ENCODE measurements at regions not wholly inside any gene's neighbourhood (a gene's known extent, or its start where the extent isn't known, plus 50 kb on each side); places are given as distances from the start of the nearest gene placed in this dataset.

- DNase-seq = no peak
Observed at GRCh38 chr5:60332244-60333004, 367.5 kb downstream of the DEPDC1B start.

DNA sequence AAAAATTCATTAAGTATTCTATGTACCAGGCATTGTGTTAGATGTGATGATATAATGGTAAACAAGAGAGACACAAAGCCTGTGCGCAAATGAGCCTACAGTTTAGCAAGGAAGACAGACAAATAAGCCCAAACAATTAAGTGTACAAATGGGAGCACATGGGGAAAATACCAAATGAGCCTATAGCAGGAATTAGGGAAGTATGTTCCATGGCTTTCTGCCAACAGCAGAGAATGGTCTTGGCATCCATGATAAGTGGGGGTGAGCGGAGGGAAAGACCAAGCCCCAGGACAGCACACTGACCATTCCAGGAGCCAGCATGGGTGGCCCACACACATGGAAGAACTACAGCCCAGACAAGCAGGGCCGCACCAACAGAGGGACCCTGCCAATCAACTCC is 369.7 kb downstream of the DEPDC1B start:
- DNase-seq = no peak

GRCh38 chr5:60325870-60326269 is 374.1 kb downstream of the DEPDC1B start:
- no peak for DNase-seq

- DNase-seq = no peak
Observed at GRCh38 chr5:60323596-60323995, 376.4 kb downstream of the DEPDC1B start.

DNA sequence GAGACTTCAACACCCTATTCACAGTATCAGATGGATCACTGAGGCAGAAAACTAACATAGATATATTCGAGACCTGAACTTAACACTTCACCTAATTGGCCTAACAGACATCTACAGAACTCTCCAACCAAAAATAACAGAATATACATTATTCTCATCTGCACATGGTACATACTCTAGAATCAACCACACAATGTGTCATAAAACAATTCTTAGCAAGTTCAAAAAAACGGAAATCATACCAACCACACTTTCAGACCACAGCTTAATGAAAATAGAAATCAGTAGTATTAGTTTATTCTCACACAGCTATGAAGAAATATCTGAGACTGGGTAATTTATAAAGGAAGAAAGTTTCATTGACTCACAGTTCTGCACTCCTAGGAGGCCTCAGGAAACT is 387.9 kb downstream of the DEPDC1B start:
- no peak for DNase-seq

DNA sequence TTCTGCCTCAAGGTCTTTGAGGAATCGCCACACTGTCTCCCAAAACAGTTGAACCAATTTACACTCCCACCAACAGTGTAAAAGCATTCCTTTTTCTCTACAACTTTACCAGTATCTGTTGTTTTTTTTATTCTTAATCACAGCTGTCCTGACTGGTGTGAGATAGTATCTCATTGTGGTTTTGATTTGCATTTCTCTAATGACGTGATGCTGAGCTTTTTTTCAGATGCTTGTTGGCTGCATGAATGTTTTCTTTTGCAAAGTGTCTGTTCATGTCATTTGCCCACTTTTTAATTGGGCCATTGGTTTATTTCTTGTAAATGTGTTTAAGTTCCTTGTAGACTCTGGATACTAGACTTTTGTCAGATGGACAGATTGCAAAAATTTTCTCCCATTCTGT is 400.0 kb downstream of the DEPDC1B start:
- DNase-seq = no peak

- DNase-seq = no peak
Observed at GRCh38 chr5:60297658-60298057, 402.3 kb downstream of the DEPDC1B start.

DNA sequence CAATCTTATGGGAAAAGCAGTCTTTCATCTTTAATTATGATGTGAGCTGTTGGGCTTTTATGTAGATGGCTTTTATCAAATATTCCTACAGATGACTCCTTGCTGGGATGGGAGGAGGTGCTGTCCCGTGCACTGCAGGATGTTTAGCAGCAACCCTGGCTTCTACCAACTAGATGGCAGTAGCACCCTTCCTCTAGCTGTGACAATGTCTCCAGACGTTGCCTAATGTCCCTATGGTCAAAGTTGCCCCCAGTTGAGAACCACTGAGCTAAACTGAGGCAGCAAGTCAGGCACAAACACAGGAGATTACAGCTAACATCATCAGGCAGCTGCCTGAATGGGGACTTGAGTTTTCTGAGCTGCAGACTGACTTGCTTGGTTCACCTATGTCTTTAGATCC is 401.9 kb upstream of the PDE4D start:
- DNase-seq = no peak

DNA sequence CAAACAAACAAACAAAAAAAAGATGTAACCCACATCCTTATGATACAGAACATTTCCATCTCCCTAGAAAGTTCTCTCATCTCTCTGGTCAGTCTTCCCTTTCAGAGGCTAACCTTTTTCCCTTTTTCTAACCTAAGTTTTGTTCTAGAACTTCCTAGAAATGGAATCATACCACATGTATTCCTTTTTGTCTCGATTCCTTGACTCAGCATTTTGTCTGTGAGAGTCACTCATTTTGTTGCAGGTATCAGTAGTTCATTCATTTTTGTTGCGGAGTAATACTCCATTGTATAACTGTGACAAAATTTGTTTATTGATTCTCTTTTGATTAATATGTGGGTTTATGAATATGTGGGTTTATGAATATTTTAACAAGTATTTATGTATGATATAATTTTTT is 400.0 kb upstream of the PDE4D start:
- no peak for DNase-seq

- DNase-seq = peak; percentile 48
Observed at GRCh38 chr5:60287174-60287771, 393.7 kb upstream of the PDE4D start.

DNA sequence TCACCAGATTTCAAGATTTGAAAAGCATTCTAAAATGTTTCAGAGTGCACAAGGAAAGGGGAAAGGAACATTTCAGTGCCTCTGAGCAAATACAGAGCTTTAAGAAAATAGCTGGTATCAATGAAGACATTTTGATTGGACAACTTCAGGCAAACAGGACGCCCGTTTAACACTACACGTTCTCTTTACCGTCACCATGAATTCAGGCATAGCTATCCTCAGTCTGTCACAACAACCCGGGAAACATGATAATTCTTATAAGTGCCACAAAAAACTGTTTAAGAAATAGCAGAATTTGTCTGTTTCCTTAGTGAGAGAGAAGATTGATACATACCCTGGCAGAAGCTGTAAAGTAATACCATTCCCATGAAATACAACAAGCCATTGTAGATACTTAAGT is 392.4 kb upstream of the PDE4D start:
- no peak for DNase-seq

GRCh38 chr5:60280943-60281342 is 387.4 kb upstream of the PDE4D start:
- DNase-seq = no peak

DNA sequence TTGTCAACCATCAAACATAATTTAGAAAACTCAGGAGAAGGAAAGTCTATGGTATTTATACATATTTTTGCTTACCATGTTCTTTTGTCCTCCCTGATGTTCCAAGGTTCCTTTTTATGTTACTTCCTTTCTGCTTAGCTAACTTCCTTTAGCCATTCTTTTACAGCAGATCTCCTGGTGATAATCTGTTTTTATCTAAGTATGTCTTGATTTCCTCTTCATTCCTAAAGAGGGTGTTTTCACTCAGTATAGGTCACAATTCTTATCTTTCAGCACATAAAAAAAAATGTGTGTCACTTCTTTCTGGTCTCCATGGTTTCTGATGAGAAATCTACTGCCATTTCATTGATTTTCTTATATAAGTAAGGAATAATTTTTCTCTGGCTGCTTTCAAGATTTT is 384.4 kb upstream of the PDE4D start:
- DNase-seq = no peak

- no peak for DNase-seq
Observed at GRCh38 chr5:60274747-60275146, 381.2 kb upstream of the PDE4D start.

DNA sequence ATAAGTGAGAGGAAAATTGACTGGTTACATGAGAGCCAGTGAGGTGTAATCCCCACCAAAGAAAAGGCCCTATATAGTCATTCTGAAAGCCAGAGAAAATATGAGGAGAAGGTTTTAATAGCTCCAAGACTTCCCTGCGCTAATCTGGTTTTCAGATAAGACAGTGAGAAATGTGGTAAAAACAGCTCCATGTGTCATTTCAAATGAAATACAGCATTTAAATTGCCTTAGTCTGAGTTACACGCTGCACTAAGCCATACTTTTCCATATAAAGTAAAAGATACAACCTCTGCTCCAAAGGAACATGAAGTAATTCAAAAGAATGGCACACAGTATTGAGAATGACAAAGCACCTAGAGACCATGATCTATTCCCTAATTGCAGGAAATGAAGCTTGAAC is 378.0 kb upstream of the PDE4D start:
- no peak for DNase-seq

DNA sequence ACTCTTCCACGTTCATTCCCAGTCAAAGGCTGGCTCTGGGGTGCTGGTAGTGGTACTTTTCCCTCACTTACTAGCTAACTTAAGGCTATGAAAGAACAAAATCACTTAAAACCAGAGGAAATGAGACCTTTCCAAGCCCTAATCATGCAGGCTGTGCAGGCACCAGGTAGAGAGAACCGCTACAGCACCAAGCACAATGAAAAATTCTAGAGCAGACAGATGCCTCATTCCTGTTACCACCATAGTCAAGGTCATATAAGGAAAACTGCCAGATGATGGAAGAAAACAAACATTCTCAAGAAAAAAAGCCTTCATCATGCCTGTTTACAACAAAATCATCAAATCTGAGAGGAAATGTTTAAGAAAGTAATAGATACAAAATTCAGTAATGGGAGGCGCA is 374.4 kb upstream of the PDE4D start:
- DNase-seq = no peak

DNA sequence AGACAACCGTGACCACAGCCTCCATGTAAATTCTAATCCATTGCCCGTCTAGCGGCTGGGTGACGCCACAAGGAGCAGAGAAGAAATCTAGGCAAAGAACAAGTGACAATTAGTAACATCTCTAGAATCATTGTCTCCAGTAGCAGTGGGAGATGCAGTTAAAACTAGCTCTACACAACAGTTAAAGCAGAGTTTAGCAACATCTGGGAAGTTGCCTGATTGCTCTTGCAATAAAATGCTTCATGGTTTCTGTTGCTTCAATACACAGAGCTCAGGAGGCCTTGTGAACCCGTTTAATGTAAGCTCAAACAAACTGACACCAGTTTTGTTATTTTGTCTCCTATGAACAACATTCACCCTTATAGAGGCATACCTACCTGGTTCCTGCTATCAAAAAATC is 369.8 kb upstream of the PDE4D start:
- DNase-seq = no peak

- DNase-seq = no peak
Observed at GRCh38 chr5:60262576-60263295, 369.2 kb upstream of the PDE4D start.

- no peak for DNase-seq
Observed at GRCh38 chr5:60261732-60262131, 368.2 kb upstream of the PDE4D start.

GRCh38 chr5:60260658-60261057 is 367.1 kb upstream of the PDE4D start:
- no peak for DNase-seq

DNA sequence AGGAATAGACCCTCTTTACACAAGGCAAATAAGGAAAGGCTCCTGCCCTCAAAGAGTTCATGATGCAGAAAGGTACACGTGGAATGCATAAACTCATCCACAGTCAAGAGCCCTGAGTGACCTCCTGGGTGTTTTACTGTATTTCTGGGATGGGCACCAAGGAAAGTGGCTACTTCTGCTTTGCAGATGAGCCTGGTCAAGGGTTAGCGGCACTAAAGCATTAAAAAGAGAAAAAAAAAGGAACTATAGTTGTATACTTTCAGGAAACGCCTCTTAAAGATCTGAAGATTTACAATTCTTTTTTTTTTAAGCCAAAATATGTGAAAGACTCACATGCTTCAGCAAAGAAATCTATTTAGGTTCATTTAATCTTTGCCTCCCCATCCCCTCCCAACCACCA is 366.2 kb upstream of the PDE4D start:
- DNase-seq = no peak

DNA sequence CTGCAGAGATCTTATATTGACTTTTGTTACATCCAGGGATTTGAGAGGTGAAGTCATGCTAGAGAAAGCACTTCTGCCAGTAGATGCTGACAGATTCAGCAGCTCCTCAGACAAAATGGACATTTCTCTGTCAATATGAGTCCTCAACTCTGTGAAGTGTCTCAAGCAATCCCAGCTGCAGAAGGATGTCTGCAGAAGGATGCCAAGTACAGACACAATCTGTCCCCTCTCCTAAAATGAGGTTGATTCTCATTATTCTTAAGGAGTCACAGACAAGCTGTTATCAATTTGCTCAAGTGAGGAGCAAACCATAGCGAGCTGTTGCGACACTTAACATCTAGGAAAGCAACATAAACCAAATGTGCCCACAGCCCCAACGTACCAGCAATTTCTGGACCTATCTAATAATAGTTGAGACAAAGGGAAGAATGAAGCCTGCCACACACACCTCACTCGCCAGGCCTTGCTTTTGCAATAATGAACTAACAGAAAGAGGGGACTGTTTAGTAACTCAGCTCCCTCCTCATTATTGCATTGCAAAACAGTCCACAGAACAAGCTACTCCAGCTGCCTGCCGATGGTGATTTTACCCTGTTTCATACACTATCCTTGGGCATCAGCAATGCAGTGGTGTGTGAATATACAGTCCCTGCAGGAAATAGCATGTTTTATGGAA is 364.2 kb upstream of the PDE4D start:
- no peak for DNase-seq

GRCh38 chr5:60256546-60256945 is 363.0 kb upstream of the PDE4D start:
- DNase-seq = no peak

GRCh38 chr5:60248901-60249300 is 355.4 kb upstream of the PDE4D start:
- peak; percentile 19 for DNase-seq
